ENCODE measurements at regions not wholly inside any gene's neighbourhood (a gene's known extent, or its start where the extent isn't known, plus 50 kb on each side); places are given as distances from the start of the nearest gene placed in this dataset.

- H3K4me3 ChIP-seq (ENCODE audit: low read depth, low read length) = no peak overlapping the region
- no peak overlapping the region for H3K4me3 Mint-ChIP-seq (ENCODE audit: unreplicated experiment)
- no peaks in the 10 kb centered on the region; the same call in 1 of the 2 replicates for H3K27me3 ChIP-seq (replicated peaks; ENCODE audit: control insufficient read depth, insufficient read depth, low read length)
- ChIA-PET CTCF (interaction anchor here (1.0 to 2.4 kb wide), 5 partner anchors 11 to 141 kb away, joined by 3 to 9 read pairs (median 6); no protein-coding TSS in a partner anchor), POLR2A (no interaction called here)
- intact Hi-C loops (cut with micrococcal nuclease; ENCODE audit: unreplicated experiment) = no loop called here
- H3K4me1 Mint-ChIP-seq (ENCODE audit: low read depth, unreplicated experiment) = peaks cover 7% of the 10 kb centered on the region
- H3K36me3 ChIP-seq (ENCODE audit: control insufficient read depth, insufficient read depth, low read length) = no peaks in the 10 kb centered on the region
- no peak for DNase-seq
- H3K36me3 Mint-ChIP-seq (ENCODE audit: insufficient read depth, unreplicated experiment) = no peaks in the 10 kb centered on the region
- no peak overlapping the region for H3K27ac Mint-ChIP-seq (ENCODE audit: unreplicated experiment)
- 0 out of 2 replicates have a peak, but pooled peaks cover 3% of the 10 kb centered on the region for H3K4me1 ChIP-seq
- peaks cover 43% of the 10 kb centered on the region for H3K27me3 Mint-ChIP-seq (ENCODE audit: insufficient read depth, unreplicated experiment)
- no peak for TF ChIP-seq CTCF (IDR thresholded peaks at IDR 0.05; ENCODE audit: insufficient read depth in 1 of 2, low read depth in 1 of 2, low read length in 1 of 2, severe bottlenecking in 1 of 2, unreplicated experiment in 1 of 2)
- H3K9me3 Mint-ChIP-seq (ENCODE audit: unreplicated experiment) = no peaks in the 10 kb centered on the region
- no peaks in the 10 kb centered on the region for H3K9me3 ChIP-seq
- BruUV-seq (replicated peaks) = no TSS peak
Measured at GRCh38 chr12:4859478-4860210, 50.1 kb upstream of the KCNA1 start.

Measured in Caco-2 (cell line).